ENCODE measurements at regions not wholly inside any gene's neighbourhood (a gene's known extent, or its start where the extent isn't known, plus 50 kb on each side); places are given as distances from the start of the nearest gene placed in this dataset.

- Histone ChIP-seq H3K27me3 (ENCODE audit: control insufficient read depth, insufficient read depth, low read length) (no peaks in the 10 kb centered on the region), H3K9me3 (ENCODE audit: control insufficient read depth, insufficient read depth, low read length) (no peaks in the 10 kb centered on the region), H3K36me3 (ENCODE audit: control insufficient read depth, insufficient read depth, low read length) (no peaks in the 10 kb centered on the region), H3K27ac (ENCODE audit: low read length) (no peak overlapping the region), H3K4me3 (ENCODE audit: low read length) (no peak overlapping the region), H3K4me1 (ENCODE audit: control insufficient read depth, insufficient read depth, low read length) (no peaks in the 10 kb centered on the region)
- no peaks in the 10 kb centered on the region for H3K4me1 Mint-ChIP-seq
- WGBS (ENCODE audit: insufficient coverage): 94% methylated on average over 3 of the region's 3 CpGs
- H3K27ac Mint-ChIP-seq: no peak overlapping the region
- H3K9me3 Mint-ChIP-seq: peaks cover 4 to 9% of the 10 kb centered on the region in 2 donors
- ATAC-seq (no peak), DNase-seq (no peak)
- intact Hi-C loops (cut with micrococcal nuclease): no loop called here
- H3K4me3 Mint-ChIP-seq: no peak overlapping the region
- H3K36me3 Mint-ChIP-seq: no peaks in the 10 kb centered on the region
- no peak for TF ChIP-seq CTCF (IDR thresholded peaks at IDR 0.05)
- H3K27me3 Mint-ChIP-seq (ENCODE audit: low read depth in 2 of 2): no peaks in the 10 kb centered on the region
Measured at GRCh38 chr18:40832362-40832761, 1122.7 kb upstream of the PIK3C3 start.

- Mint-ChIP-seq H3K9me3 (peaks cover 19 to 22% of the 10 kb centered on the region in 2 donors), H3K4me1 (no peaks in the 10 kb centered on the region), H3K27me3 (ENCODE audit: low read depth in 2 of 2) (no peaks in the 10 kb centered on the region), H3K4me3 (no peak overlapping the region), H3K27ac (no peak overlapping the region), H3K36me3 (peaks cover 21% of the 10 kb centered on the region)
- intact Hi-C loops (cut with micrococcal nuclease): no loop called here
- DNase-seq (no peak), ATAC-seq (no peak)
- no peaks in the 10 kb centered on the region for H3K4me1 ChIP-seq (ENCODE audit: control insufficient read depth, insufficient read depth, low read length)
- no peak for TF ChIP-seq CTCF (IDR thresholded peaks at IDR 0.05)
- H3K27ac ChIP-seq (ENCODE audit: low read length): no peak overlapping the region
- no peaks in the 10 kb centered on the region for H3K36me3 ChIP-seq (ENCODE audit: control insufficient read depth, insufficient read depth, low read length)
- H3K4me3 ChIP-seq (ENCODE audit: low read length): no peak overlapping the region
- peaks cover 8% of the 10 kb centered on the region for H3K9me3 ChIP-seq (ENCODE audit: control insufficient read depth, insufficient read depth, low read length)
- 73% methylated on average over 1 of the region's 1 CpG for WGBS (ENCODE audit: insufficient coverage)
- H3K27me3 ChIP-seq (ENCODE audit: control insufficient read depth, insufficient read depth, low read length): no peaks in the 10 kb centered on the region
Measured at GRCh38 chr18:40824291-40824690, 1130.7 kb upstream of the PIK3C3 start.

- peaks cover 21 to 26% of the 10 kb centered on the region in 2 donors for H3K9me3 Mint-ChIP-seq
- Histone ChIP-seq H3K4me3 (ENCODE audit: low read length) (no peak overlapping the region), H3K27me3 (ENCODE audit: control insufficient read depth, insufficient read depth, low read length) (no peaks in the 10 kb centered on the region), H3K9me3 (ENCODE audit: control insufficient read depth, insufficient read depth, low read length) (peaks cover 8% of the 10 kb centered on the region), H3K36me3 (ENCODE audit: control insufficient read depth, insufficient read depth, low read length) (no peaks in the 10 kb centered on the region), H3K27ac (ENCODE audit: low read length) (no peak overlapping the region), H3K4me1 (ENCODE audit: control insufficient read depth, insufficient read depth, low read length) (no peaks in the 10 kb centered on the region)
- no peak overlapping the region for H3K27ac Mint-ChIP-seq
- H3K4me3 Mint-ChIP-seq: no peak overlapping the region
- no peak for DNase-seq
- no peak for TF ChIP-seq CTCF (IDR thresholded peaks at IDR 0.05)
- no peaks in the 10 kb centered on the region for H3K27me3 Mint-ChIP-seq (ENCODE audit: low read depth in 2 of 2)
- H3K36me3 Mint-ChIP-seq: peaks cover 21% of the 10 kb centered on the region
- no peak for ATAC-seq
- intact Hi-C loops (cut with micrococcal nuclease): no loop called here
- H3K4me1 Mint-ChIP-seq: no peaks in the 10 kb centered on the region
- WGBS (ENCODE audit: insufficient coverage): 89% methylated on average over 6 of the region's 6 CpGs
Measured at GRCh38 chr18:40821596-40822243, 1133.3 kb upstream of the PIK3C3 start.

- no peak for TF ChIP-seq CTCF (IDR thresholded peaks at IDR 0.05)
- Histone ChIP-seq H3K36me3 (ENCODE audit: control insufficient read depth, insufficient read depth, low read length) (no peaks in the 10 kb centered on the region), H3K4me3 (ENCODE audit: low read length) (no peak overlapping the region), H3K9me3 (ENCODE audit: control insufficient read depth, insufficient read depth, low read length) (no peaks in the 10 kb centered on the region), H3K27me3 (ENCODE audit: control insufficient read depth, insufficient read depth, low read length) (no peaks in the 10 kb centered on the region), H3K27ac (ENCODE audit: low read length) (no peak overlapping the region), H3K4me1 (ENCODE audit: control insufficient read depth, insufficient read depth, low read length) (no peaks in the 10 kb centered on the region)
- Mint-ChIP-seq H3K4me3 (no peak overlapping the region), H3K27ac (no peak overlapping the region), H3K36me3 (no peaks in the 10 kb centered on the region), H3K4me1 (no peaks in the 10 kb centered on the region), H3K27me3 (ENCODE audit: low read depth in 2 of 2) (no peaks in the 10 kb centered on the region), H3K9me3 (peaks cover 11 to 13% of the 10 kb centered on the region in 2 donors)
- 82% methylated on average over 1 of the region's 1 CpG for WGBS (ENCODE audit: insufficient coverage)
- intact Hi-C loops (cut with micrococcal nuclease): no loop called here
- ATAC-seq (no peak), DNase-seq (no peak)
Measured at GRCh38 chr18:40812981-40813515, 1142.0 kb upstream of the PIK3C3 start.
